ENCODE measurements at regions not wholly inside any gene's neighbourhood (a gene's known extent, or its start where the extent isn't known, plus 50 kb on each side); places are given as distances from the start of the nearest gene placed in this dataset.

GRCh38 chr4:162461952-162462351 lies 298.2 kb upstream of the FSTL5 start:
- Histone ChIP-seq H3K27me3 (ENCODE audit: insufficient read depth, low read length) (no peaks in the 10 kb centered on the region), H3K4me2 (ENCODE audit: insufficient read depth, low read length) (no peak overlapping the region), H3K79me2 (ENCODE audit: insufficient read depth, low read length) (no peaks in the 10 kb centered on the region), H3K36me3 (ENCODE audit: insufficient read depth, low read length) (no peaks in the 10 kb centered on the region), H3K27ac (ENCODE audit: low read depth, low read length) (no peak overlapping the region), H3K4me1 (ENCODE audit: insufficient read depth, low read length) (no peaks in the 10 kb centered on the region), H4K20me1 (ENCODE audit: insufficient read depth, low read length) (no peaks in the 10 kb centered on the region), H3K4me3 (ENCODE audit: insufficient read depth, low read length) (no peak overlapping the region), H2AFZ (ENCODE audit: low read length) (no peak overlapping the region), H3K9me3 (ENCODE audit: low read depth, low read length) (no peaks in the 10 kb centered on the region)
- TF ChIP-seq, protein P1, sequence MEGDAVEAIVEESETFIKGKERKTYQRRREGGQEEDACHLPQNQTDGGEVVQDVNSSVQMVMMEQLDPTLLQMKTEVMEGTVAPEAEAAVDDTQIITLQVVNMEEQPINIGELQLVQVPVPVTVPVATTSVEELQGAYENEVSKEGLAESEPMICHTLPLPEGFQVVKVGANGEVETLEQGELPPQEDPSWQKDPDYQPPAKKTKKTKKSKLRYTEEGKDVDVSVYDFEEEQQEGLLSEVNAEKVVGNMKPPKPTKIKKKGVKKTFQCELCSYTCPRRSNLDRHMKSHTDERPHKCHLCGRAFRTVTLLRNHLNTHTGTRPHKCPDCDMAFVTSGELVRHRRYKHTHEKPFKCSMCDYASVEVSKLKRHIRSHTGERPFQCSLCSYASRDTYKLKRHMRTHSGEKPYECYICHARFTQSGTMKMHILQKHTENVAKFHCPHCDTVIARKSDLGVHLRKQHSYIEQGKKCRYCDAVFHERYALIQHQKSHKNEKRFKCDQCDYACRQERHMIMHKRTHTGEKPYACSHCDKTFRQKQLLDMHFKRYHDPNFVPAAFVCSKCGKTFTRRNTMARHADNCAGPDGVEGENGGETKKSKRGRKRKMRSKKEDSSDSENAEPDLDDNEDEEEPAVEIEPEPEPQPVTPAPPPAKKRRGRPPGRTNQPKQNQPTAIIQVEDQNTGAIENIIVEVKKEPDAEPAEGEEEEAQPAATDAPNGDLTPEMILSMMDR (IDR thresholded peaks at IDR 0.05; ENCODE audit: extremely low read depth, low read depth, low read length) = no peak
- DNase-seq (ENCODE audit: insufficient read length, low spot score, missing footprints) = no peak

DNA sequence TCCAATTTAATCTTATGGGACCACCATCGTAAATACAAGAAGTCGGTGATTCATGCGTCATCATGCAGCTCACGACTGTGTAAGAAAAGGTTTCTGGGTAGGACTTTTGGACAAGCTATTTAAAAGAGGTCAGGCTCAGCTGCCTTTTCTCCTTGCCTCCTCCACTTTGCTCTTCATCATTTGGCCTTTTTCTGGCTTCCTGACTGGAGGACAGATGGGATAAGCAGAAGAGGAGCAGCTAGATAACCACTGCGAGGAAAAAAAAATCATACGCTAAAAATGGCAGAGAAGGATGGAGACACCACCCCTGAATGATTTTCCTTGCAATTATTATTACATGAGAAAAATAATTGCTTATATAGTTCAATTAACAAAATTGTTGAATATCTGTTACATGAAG lies 294.3 kb upstream of the FSTL5 start:
- Histone ChIP-seq H2AFZ (ENCODE audit: low read length) (no peak overlapping the region), H4K20me1 (ENCODE audit: insufficient read depth, low read length) (no peaks in the 10 kb centered on the region), H3K4me1 (ENCODE audit: insufficient read depth, low read length) (no peaks in the 10 kb centered on the region), H3K27me3 (ENCODE audit: insufficient read depth, low read length) (no peaks in the 10 kb centered on the region), H3K79me2 (ENCODE audit: insufficient read depth, low read length) (no peaks in the 10 kb centered on the region), H3K9me3 (ENCODE audit: low read depth, low read length) (no peaks in the 10 kb centered on the region), H3K27ac (ENCODE audit: low read depth, low read length) (no peak overlapping the region), H3K4me2 (ENCODE audit: insufficient read depth, low read length) (no peak overlapping the region), H3K4me3 (ENCODE audit: insufficient read depth, low read length) (no peak overlapping the region), H3K36me3 (ENCODE audit: insufficient read depth, low read length) (no peaks in the 10 kb centered on the region)
- TF ChIP-seq, protein P1 (IDR thresholded peaks at IDR 0.05; ENCODE audit: extremely low read depth, low read depth, low read length) = no peak
- no peak for DNase-seq (ENCODE audit: insufficient read length, low spot score, missing footprints)

GRCh38 chr4:162457071-162457865 lies 293.5 kb upstream of the FSTL5 start:
- no peak overlapping the region for H3K4me2 ChIP-seq (ENCODE audit: insufficient read depth, low read length)
- H3K79me2 ChIP-seq (ENCODE audit: insufficient read depth, low read length) = no peaks in the 10 kb centered on the region
- no peaks in the 10 kb centered on the region for H4K20me1 ChIP-seq (ENCODE audit: insufficient read depth, low read length)
- H2AFZ ChIP-seq (ENCODE audit: low read length) = no peak overlapping the region
- no peak overlapping the region for H3K4me3 ChIP-seq (ENCODE audit: insufficient read depth, low read length)
- no peaks in the 10 kb centered on the region for H3K27me3 ChIP-seq (ENCODE audit: insufficient read depth, low read length)
- no peak for DNase-seq (ENCODE audit: insufficient read length, low spot score, missing footprints)
- H3K4me1 ChIP-seq (ENCODE audit: insufficient read depth, low read length) = no peaks in the 10 kb centered on the region
- TF ChIP-seq, protein P1 (IDR thresholded peaks at IDR 0.05; ENCODE audit: extremely low read depth, low read depth, low read length) = no peak
- no peak overlapping the region for H3K27ac ChIP-seq (ENCODE audit: low read depth, low read length)
- no peaks in the 10 kb centered on the region for H3K36me3 ChIP-seq (ENCODE audit: insufficient read depth, low read length)
- no peaks in the 10 kb centered on the region for H3K9me3 ChIP-seq (ENCODE audit: low read depth, low read length)

DNA sequence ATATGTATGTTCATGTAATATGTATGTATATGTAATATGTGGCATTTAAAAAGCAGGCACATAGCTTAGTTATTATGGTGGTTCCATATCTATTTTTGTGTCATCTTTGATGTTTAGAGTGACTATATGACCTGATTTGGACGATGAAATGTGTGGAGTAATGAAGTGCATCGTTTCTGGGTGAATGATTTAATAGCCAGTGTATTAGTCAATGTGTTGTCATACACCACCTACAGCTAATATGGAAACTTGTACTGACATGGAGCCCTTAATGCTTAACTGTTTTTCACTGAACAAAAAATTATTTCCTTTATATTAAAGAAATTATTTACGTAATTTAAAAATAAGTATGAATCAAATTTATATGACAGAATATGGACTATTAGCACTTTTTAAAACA lies 292.3 kb upstream of the FSTL5 start:
- H3K27ac ChIP-seq (ENCODE audit: low read depth, low read length) = no peak overlapping the region
- no peaks in the 10 kb centered on the region for H3K27me3 ChIP-seq (ENCODE audit: insufficient read depth, low read length)
- TF ChIP-seq, protein P1 (IDR thresholded peaks at IDR 0.05; ENCODE audit: extremely low read depth, low read depth, low read length) = no peak
- no peak overlapping the region for H2AFZ ChIP-seq (ENCODE audit: low read length)
- no peak for DNase-seq (ENCODE audit: insufficient read length, low spot score, missing footprints)
- H3K36me3 ChIP-seq (ENCODE audit: insufficient read depth, low read length) = no peaks in the 10 kb centered on the region
- H3K9me3 ChIP-seq (ENCODE audit: low read depth, low read length) = no peaks in the 10 kb centered on the region
- no peaks in the 10 kb centered on the region for H3K79me2 ChIP-seq (ENCODE audit: insufficient read depth, low read length)
- no peak overlapping the region for H3K4me2 ChIP-seq (ENCODE audit: insufficient read depth, low read length)
- H3K4me3 ChIP-seq (ENCODE audit: insufficient read depth, low read length) = no peak overlapping the region
- H4K20me1 ChIP-seq (ENCODE audit: insufficient read depth, low read length) = no peaks in the 10 kb centered on the region
- H3K4me1 ChIP-seq (ENCODE audit: insufficient read depth, low read length) = no peaks in the 10 kb centered on the region
